Large intestine (tissue), 3 donors: ENCODE measurements at regions not wholly inside any gene's neighbourhood (a gene's known extent, or its start where the extent isn't known, plus 50 kb on each side); places are given as distances from the start of the nearest gene placed in this dataset.

Experiments
- DNase-seq, 2 donors: peaks; one replicate each; pipeline versions ENCODE4 v3.0.0 to v3.0.0-alpha.2; 2013
- H3K27ac ChIP-seq: one replicate; pipeline ENCODE4 v1.5.1; 2013; ENCODE audit warnings: low read length
- H3K27me3 ChIP-seq: 2 replicates; pipeline ENCODE4 v1.6.1; 2013; ENCODE audit warnings: low read length; ENCODE audit not compliant: control insufficient read depth, insufficient read depth
- H3K36me3 ChIP-seq: 2 replicates; pipeline ENCODE4 v1.6.1; 2013; ENCODE audit warnings: low read length; ENCODE audit not compliant: control insufficient read depth, insufficient read depth
- H3K4me1 ChIP-seq: one replicate; pipeline ENCODE4 v1.6.1; 2013; ENCODE audit warnings: low read length; ENCODE audit not compliant: control insufficient read depth, insufficient read depth
- H3K4me3 ChIP-seq: one replicate; pipeline ENCODE4 v1.5.1; 2013; ENCODE audit warnings: low read length
- H3K9me3 ChIP-seq: one replicate; pipeline ENCODE4 v1.6.1; 2013; ENCODE audit warnings: mild to moderate bottlenecking, low read depth, low read length, moderate library complexity; ENCODE audit not compliant: control insufficient read depth
- WGBS: methylation state at CpG from one replicate; pipeline ENCODE4 v1.1.5; 2013; ENCODE audit warnings: low lambda C conversion rate; ENCODE audit not compliant: insufficient coverage; 5-methylcytosine and 5-hydroxymethylcytosine counted together

DNA sequence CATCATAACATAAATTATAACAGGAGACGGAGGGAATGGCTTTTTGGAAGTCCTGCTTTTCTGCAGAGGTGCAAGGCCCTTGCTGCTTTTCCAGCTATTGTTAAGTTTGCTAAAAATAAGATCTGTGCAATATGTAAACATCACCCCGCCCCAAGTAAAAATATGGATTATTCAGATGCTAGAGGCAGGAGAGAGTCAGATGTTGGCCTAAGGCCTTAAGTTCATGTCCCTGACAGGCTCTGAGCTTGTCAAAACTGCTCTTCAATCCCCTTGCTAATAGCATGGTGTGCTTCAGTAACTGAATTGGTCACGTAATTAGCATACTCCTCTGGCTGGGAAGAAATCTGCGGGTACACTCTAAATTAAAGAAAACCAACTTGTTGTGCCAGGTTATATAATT is 147.5 kb downstream of the BMP2 start:
- 80% methylated on average over 1 of the region's 4 CpGs for WGBS
- no peaks in the 10 kb centered on the region for H3K9me3 ChIP-seq
- H3K4me1 ChIP-seq: no peaks in the 10 kb centered on the region
- no peaks in the 10 kb centered on the region for H3K36me3 ChIP-seq
- no peak overlapping the region for H3K27ac ChIP-seq
- H3K4me3 ChIP-seq: no peak overlapping the region
- DNase-seq: no peak
- no peaks in the 10 kb centered on the region for H3K27me3 ChIP-seq

DNA sequence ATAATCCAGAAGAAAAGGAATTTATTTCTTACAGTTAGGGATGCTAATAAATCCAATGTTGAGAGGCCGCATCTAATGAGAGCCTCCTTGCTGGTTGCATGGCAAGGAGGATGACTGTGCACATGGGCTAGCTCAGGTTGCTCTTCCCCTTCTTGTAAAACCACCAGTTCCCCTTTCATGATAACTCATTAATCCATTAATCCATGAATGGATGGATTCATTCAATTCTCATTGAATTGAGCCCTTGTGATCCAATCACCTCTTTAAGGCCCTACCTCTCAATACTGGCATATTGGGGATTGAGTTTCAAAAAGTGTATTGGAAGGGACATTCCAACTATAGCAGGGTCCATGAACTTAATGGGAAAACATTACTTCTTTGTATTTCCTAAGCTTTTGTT is 149.5 kb downstream of the BMP2 start:
- Histone ChIP-seq H3K9me3 (no peaks in the 10 kb centered on the region), H3K4me3 (no peak overlapping the region), H3K4me1 (no peaks in the 10 kb centered on the region), H3K36me3 (no peaks in the 10 kb centered on the region), H3K27me3 (no peaks in the 10 kb centered on the region), H3K27ac (no peak overlapping the region)
- no peak for DNase-seq
- WGBS: no CpG with 5 or more reads among the region's 1 CpG

DNA sequence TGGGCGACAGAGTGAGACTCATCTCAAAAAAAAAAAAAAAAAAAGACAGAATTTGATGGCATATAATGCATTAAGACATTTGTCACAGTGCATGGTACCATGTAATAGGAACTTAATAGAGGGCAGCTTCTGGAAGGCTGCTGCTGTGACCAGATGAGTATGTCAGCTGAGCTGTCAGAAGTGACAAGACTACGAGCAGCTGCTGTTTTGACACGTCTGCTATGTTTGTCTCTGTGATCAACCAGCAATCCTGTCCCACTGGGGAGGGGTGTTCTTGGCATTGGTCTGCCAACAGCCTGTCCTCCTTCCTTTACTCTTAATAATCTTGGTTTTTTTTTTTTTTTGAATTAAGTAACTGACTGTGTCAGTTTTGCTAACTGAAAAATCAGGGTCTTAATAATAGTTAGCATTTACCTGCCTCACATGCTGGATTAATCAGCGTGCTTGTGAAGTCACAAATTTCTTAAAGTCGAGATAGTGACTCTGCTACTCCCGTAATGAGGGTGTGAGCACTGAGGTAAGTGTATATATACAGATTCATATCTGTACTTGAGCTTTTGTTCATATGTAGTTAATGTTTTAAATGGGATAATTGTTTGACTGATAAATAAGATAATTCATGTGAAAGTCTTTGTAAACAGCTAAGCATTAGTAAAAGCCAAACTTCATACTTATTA is 152.4 kb downstream of the BMP2 start:
- no CpG with 5 or more reads among the region's 6 CpGs for WGBS
- H3K9me3 ChIP-seq: no peaks in the 10 kb centered on the region
- H3K4me1 ChIP-seq: no peaks in the 10 kb centered on the region
- no peak overlapping the region for H3K27ac ChIP-seq
- no peaks in the 10 kb centered on the region for H3K36me3 ChIP-seq
- no peak overlapping the region for H3K4me3 ChIP-seq
- H3K27me3 ChIP-seq: no peaks in the 10 kb centered on the region
- DNase-seq: no peak

- Histone ChIP-seq H3K4me1 (no peaks in the 10 kb centered on the region), H3K4me3 (no peak overlapping the region), H3K27ac (no peak overlapping the region), H3K9me3 (no peaks in the 10 kb centered on the region), H3K27me3 (no peaks in the 10 kb centered on the region), H3K36me3 (no peaks in the 10 kb centered on the region)
- DNase-seq: no peak
- 90% methylated on average over 2 of the region's 9 CpGs for WGBS
Observed at GRCh38 chr20:6920991-6921613, 153.6 kb downstream of the BMP2 start.

GRCh38 chr20:6921717-6922386 is 154.4 kb downstream of the BMP2 start:
- 80% methylated on average over 1 of the region's 1 CpG for WGBS
- Histone ChIP-seq H3K27me3 (no peaks in the 10 kb centered on the region), H3K4me3 (no peak overlapping the region), H3K9me3 (no peaks in the 10 kb centered on the region), H3K27ac (no peak overlapping the region), H3K36me3 (no peaks in the 10 kb centered on the region), H3K4me1 (no peaks in the 10 kb centered on the region)
- no peak for DNase-seq

DNA sequence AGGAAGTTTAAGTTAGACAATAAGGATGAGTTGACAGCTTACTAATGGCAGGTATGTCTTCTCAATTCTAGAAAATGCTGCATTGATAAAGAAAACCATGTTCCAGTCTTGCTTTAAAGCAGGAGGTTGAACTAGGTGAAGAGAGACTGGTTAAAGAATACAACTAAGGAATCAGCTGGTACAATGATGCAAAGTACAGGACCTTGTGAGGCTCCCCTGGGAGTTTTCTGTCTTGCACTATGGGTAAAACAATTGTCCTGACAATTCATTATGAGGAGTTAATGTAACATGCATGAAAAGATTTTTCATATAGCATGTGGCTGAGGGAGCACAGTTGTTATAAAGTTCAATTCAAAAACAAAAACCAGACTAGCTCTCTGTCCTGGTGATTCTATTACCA is 157.2 kb downstream of the BMP2 start:
- Histone ChIP-seq H3K9me3 (no peaks in the 10 kb centered on the region), H3K4me3 (no peak overlapping the region), H3K36me3 (no peaks in the 10 kb centered on the region), H3K4me1 (no peaks in the 10 kb centered on the region), H3K27ac (no peak overlapping the region), H3K27me3 (no peaks in the 10 kb centered on the region)
- DNase-seq: no peak

GRCh38 chr20:6925744-6926278 is 158.3 kb downstream of the BMP2 start:
- H3K36me3 ChIP-seq: no peaks in the 10 kb centered on the region
- H3K27me3 ChIP-seq: no peaks in the 10 kb centered on the region
- 100% methylated on average over 1 of the region's 2 CpGs for WGBS
- no peaks in the 10 kb centered on the region for H3K4me1 ChIP-seq
- H3K27ac ChIP-seq: no peak overlapping the region
- H3K9me3 ChIP-seq: no peaks in the 10 kb centered on the region
- H3K4me3 ChIP-seq: no peak overlapping the region
- DNase-seq: no peak

DNA sequence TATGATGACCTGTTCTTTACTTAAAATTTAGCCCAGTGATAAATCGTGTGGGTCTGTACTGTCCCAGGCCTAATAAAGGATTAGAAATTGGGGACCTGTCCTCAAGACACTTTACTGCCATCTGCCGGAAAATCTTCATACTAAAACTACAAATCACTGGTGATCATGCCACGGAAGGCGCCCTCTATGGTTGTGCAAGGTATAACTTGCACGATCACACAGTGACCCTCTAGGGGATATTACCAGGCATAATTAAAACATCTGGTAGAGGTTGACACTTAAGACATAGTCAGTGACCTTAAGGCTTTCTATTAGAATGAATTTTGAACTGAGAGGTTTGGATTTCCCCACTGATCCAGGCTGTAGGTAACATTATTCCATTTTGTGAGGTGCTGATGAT is 172.6 kb downstream of the BMP2 start:
- no peaks in the 10 kb centered on the region for H3K27me3 ChIP-seq
- no peak overlapping the region for H3K27ac ChIP-seq
- DNase-seq: no peak
- H3K36me3 ChIP-seq: no peaks in the 10 kb centered on the region
- no peaks in the 10 kb centered on the region for H3K9me3 ChIP-seq
- no CpG with 5 or more reads among the region's 5 CpGs for WGBS
- no peaks in the 10 kb centered on the region for H3K4me1 ChIP-seq
- no peak overlapping the region for H3K4me3 ChIP-seq

DNA sequence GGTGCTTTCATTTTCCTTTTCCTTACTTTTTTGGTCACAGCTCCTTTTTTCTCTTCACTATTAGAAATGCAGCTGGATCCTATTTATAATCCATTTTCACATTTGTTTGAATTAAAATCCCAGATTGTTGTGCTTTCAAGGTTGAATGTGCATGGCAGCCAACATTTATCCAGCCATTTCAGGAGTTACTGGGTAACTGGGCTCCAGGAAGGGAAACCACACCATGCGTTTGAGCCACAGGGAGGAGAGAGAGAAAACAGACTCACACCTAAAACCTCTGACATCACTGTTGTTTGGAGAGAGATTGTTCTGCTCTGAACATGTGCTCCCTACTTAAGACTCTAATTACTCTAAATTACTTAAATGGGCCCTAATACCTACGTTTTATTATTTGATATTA is 173.4 kb downstream of the BMP2 start:
- WGBS: no CpG with 5 or more reads among the region's 2 CpGs
- Histone ChIP-seq H3K36me3 (no peaks in the 10 kb centered on the region), H3K4me3 (no peak overlapping the region), H3K4me1 (no peaks in the 10 kb centered on the region), H3K27ac (no peak overlapping the region), H3K9me3 (no peaks in the 10 kb centered on the region), H3K27me3 (no peaks in the 10 kb centered on the region)
- DNase-seq: no peak

DNA sequence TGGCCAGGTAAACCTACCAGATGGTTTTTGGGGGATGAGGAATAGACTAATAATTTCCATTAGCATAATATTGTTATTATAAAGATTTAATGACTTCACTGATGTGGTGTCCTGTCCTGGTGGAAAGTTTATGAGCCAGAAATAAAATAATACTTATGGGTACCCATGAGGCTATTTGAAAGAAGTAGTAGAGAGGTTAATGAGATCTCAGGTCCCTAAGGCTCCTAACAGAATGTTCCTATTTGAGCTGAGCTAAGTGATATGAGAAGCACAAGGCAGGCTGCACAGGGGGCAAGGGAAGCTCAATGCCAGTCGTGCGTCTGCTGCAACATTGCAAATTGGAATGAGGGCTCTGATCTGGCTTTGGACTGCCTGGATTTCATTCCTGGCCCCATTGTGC is 174.1 kb downstream of the BMP2 start:
- Histone ChIP-seq H3K4me1 (no peaks in the 10 kb centered on the region), H3K27me3 (no peaks in the 10 kb centered on the region), H3K9me3 (no peaks in the 10 kb centered on the region), H3K4me3 (no peak overlapping the region), H3K27ac (no peak overlapping the region), H3K36me3 (no peaks in the 10 kb centered on the region)
- 90% methylated on average over 2 of the region's 2 CpGs for WGBS
- DNase-seq: no peak
